ENCODE measurements at regions not wholly inside any gene's neighbourhood (a gene's known extent, or its start where the extent isn't known, plus 50 kb on each side); places are given as distances from the start of the nearest gene placed in this dataset.

GRCh38 chr5:17346811-17347210 lies 129.4 kb downstream of the BASP1 start:
- Mint-ChIP-seq H3K27ac (no peak overlapping the region), H3K9me3 (no peaks in the 10 kb centered on the region), H3K4me3 (no peak overlapping the region), H3K27me3 (ENCODE audit: low read depth) (no peaks in the 10 kb centered on the region), H3K36me3 (ENCODE audit: low read depth) (no peaks in the 10 kb centered on the region), H3K4me1 (no peaks in the 10 kb centered on the region)
- no peak for TF ChIP-seq CTCF (IDR thresholded peaks at IDR 0.05; ENCODE audit: unreplicated experiment in 3 of 3)

GRCh38 chr5:17352223-17352622 lies 134.8 kb downstream of the BASP1 start:
- H3K4me1 Mint-ChIP-seq = no peaks in the 10 kb centered on the region
- no peaks in the 10 kb centered on the region for H3K27me3 Mint-ChIP-seq (ENCODE audit: low read depth)
- no peaks in the 10 kb centered on the region for H3K36me3 Mint-ChIP-seq (ENCODE audit: low read depth)
- H3K9me3 Mint-ChIP-seq = peaks cover 3% of the 10 kb centered on the region
- TF ChIP-seq CTCF (IDR thresholded peaks at IDR 0.05; ENCODE audit: unreplicated experiment in 3 of 3) = no peak
- H3K27ac Mint-ChIP-seq = no peak overlapping the region
- H3K4me3 Mint-ChIP-seq = no peak overlapping the region

- no peak overlapping the region for H3K27ac Mint-ChIP-seq
- peaks cover 11% of the 10 kb centered on the region for H3K9me3 Mint-ChIP-seq
- H3K27me3 Mint-ChIP-seq (ENCODE audit: low read depth) = no peaks in the 10 kb centered on the region
- no peaks in the 10 kb centered on the region for H3K36me3 Mint-ChIP-seq (ENCODE audit: low read depth)
- H3K4me1 Mint-ChIP-seq = no peaks in the 10 kb centered on the region
- no peak for TF ChIP-seq CTCF (IDR thresholded peaks at IDR 0.05; ENCODE audit: unreplicated experiment in 3 of 3)
- no peak overlapping the region for H3K4me3 Mint-ChIP-seq
These were observed 136.8 kb downstream of the BASP1 start for GRCh38 chr5:17354265-17354664.

GRCh38 chr5:17355586-17356346 lies 138.3 kb downstream of the BASP1 start:
- TF ChIP-seq CTCF (IDR thresholded peaks at IDR 0.05; ENCODE audit: unreplicated experiment in 3 of 3) = no peak
- H3K4me1 Mint-ChIP-seq = peaks cover 6% of the 10 kb centered on the region
- no peak overlapping the region for H3K4me3 Mint-ChIP-seq

GRCh38 chr5:17356551-17356950 lies 139.1 kb downstream of the BASP1 start:
- Mint-ChIP-seq H3K4me1 (peaks cover 6% of the 10 kb centered on the region), H3K4me3 (no peak overlapping the region), H3K27me3 (ENCODE audit: low read depth) (no peaks in the 10 kb centered on the region), H3K36me3 (ENCODE audit: low read depth) (no peaks in the 10 kb centered on the region), H3K9me3 (peaks cover 11% of the 10 kb centered on the region), H3K27ac (no peak overlapping the region)
- TF ChIP-seq CTCF (IDR thresholded peaks at IDR 0.05; ENCODE audit: unreplicated experiment in 3 of 3) = no peak

More at GRCh38 chr5:17355586-17356346, 138.3 kb downstream of the BASP1 start:
- Mint-ChIP-seq H3K36me3 (ENCODE audit: low read depth) (no peaks in the 10 kb centered on the region), H3K27ac (no peak overlapping the region), H3K9me3 (peaks cover 11% of the 10 kb centered on the region), H3K27me3 (ENCODE audit: low read depth) (no peaks in the 10 kb centered on the region)

GRCh38 chr5:17357504-17357903 lies 140.1 kb downstream of the BASP1 start:
- no peak overlapping the region for H3K4me3 Mint-ChIP-seq
- no peaks in the 10 kb centered on the region for H3K36me3 Mint-ChIP-seq (ENCODE audit: low read depth)
- H3K27ac Mint-ChIP-seq = no peak overlapping the region
- TF ChIP-seq CTCF (IDR thresholded peaks at IDR 0.05; ENCODE audit: unreplicated experiment in 3 of 3) = no peak
- H3K9me3 Mint-ChIP-seq = peaks cover 11% of the 10 kb centered on the region
- no peaks in the 10 kb centered on the region for H3K27me3 Mint-ChIP-seq (ENCODE audit: low read depth)
- H3K4me1 Mint-ChIP-seq = peaks cover 6% of the 10 kb centered on the region

All from nephron (organoid).